WTC11 (cell line): ENCODE measurements at regions not wholly inside any gene's neighbourhood (a gene's known extent, or its start where the extent isn't known, plus 50 kb on each side); places are given as distances from the start of the nearest gene placed in this dataset.

Experiments used
- CTCF ChIP-seq: fragments of 200-600 bp; IDR thresholded peaks from 2 replicates; pipeline ENCODE4 v1.8.0; 2022; ENCODE audit warnings: antibody characterized with exemption
- E2F5 ChIP-seq: sonication (generic); formaldehyde crosslinking; IDR thresholded peaks from 2 replicates; pipeline ENCODE4 v1.8.1; 2022; ENCODE audit warnings: mild to moderate bottlenecking, moderate library complexity, missing genetic modification reagents
- ETV6 ChIP-seq: sonication (generic); formaldehyde crosslinking; IDR thresholded peaks from 2 replicates; pipeline ENCODE4 v1.8.1; 2022; ENCODE audit warnings: mild to moderate bottlenecking, missing genetic modification reagents
- FOXK1 ChIP-seq: sonication (generic); formaldehyde crosslinking; IDR thresholded peaks from 2 replicates; pipeline ENCODE4 v1.8.0; 2022; ENCODE audit warnings: mild to moderate bottlenecking, moderate library complexity, missing genetic modification reagents
- NFYB ChIP-seq: sonication (generic); formaldehyde crosslinking; conservative IDR thresholded peaks from 2 replicates; pipeline ENCODE4 v1.8.0; 2022; ENCODE audit warnings: low read depth, missing genetic modification reagents
- RELA ChIP-seq: sonication (generic); formaldehyde crosslinking; IDR thresholded peaks from 2 replicates; pipeline ENCODE4 v1.8.1; 2022; ENCODE audit warnings: missing genetic modification reagents, mild to moderate bottlenecking, borderline replicate concordance
- SP1 ChIP-seq: sonication (generic); formaldehyde crosslinking; conservative IDR thresholded peaks from 2 replicates; pipeline ENCODE4 v1.8.1; 2022; ENCODE audit warnings: missing genetic modification reagents
- ZNF317 ChIP-seq: sonication (generic); formaldehyde crosslinking; IDR thresholded peaks from 2 replicates; pipeline ENCODE4 v1.8.1; 2023; ENCODE audit warnings: low read depth, mild to moderate bottlenecking, moderate library complexity, missing genetic modification reagents, borderline replicate concordance
- ZNF416 ChIP-seq: fragments of 250-450 bp; sonication (Bioruptor Pico); IDR thresholded peaks from 2 replicates; pipeline ENCODE4 v1.9.0; 2021; ENCODE audit warnings: mild to moderate bottlenecking, inconsistent platforms
- TF ChIP-seq, protein P1 (sequence below): sonication (generic); formaldehyde crosslinking; IDR thresholded peaks from 2 replicates; pipeline ENCODE4 v1.8.1; 2022; ENCODE audit warnings: low read depth, mild to moderate bottlenecking, moderate library complexity, missing genetic modification reagents, borderline replicate concordance
- TF ChIP-seq, protein P2 (sequence below): sonication (generic); formaldehyde crosslinking; IDR thresholded peaks from 2 replicates; pipeline ENCODE4 v1.8.0; 2022; ENCODE audit warnings: mild to moderate bottlenecking, missing genetic modification reagents

GRCh38 chr3:159723295-159723694 is 265.3 kb upstream of the IL12A start:
- TF ChIP-seq ZNF317 (CRISPR knock-in tag) (no peak), ZNF416 (CRISPR knock-in tag) (no peak), ETV6 (CRISPR knock-in tag) (no peak), CTCF (no peak), NFYB (no peak), RELA (CRISPR knock-in tag) (no peak), SP1 (CRISPR knock-in tag) (no peak), E2F5 (CRISPR knock-in tag) (no peak), FOXK1 (CRISPR knock-in tag) (no peak)
- TF ChIP-seq, protein P1, sequence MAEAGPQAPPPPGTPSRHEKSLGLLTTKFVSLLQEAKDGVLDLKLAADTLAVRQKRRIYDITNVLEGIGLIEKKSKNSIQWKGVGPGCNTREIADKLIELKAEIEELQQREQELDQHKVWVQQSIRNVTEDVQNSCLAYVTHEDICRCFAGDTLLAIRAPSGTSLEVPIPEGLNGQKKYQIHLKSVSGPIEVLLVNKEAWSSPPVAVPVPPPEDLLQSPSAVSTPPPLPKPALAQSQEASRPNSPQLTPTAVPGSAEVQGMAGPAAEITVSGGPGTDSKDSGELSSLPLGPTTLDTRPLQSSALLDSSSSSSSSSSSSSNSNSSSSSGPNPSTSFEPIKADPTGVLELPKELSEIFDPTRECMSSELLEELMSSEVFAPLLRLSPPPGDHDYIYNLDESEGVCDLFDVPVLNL, result no peak
- TF ChIP-seq, protein P2, sequence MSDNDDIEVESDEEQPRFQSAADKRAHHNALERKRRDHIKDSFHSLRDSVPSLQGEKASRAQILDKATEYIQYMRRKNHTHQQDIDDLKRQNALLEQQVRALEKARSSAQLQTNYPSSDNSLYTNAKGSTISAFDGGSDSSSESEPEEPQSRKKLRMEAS (CRISPR knock-in tag), result no peak
